D721Med (cell line): ENCODE measurements at regions not wholly inside any gene's neighbourhood (a gene's known extent, or its start where the extent isn't known, plus 50 kb on each side); places are given as distances from the start of the nearest gene placed in this dataset.
"Not testable (repeated sequence)": the region's sequence is repeated elsewhere in the genome, so short reads cannot be mapped to it uniquely, and the experiment has no call there.

Experiments used
- DNase-seq: peaks from one replicate; pipeline ENCODE4 v3.0.0; 2011; ENCODE audit warnings: low spot score; ENCODE audit not compliant: insufficient read length
- FAIRE-seq: peaks from 2 replicates; lab custom pipeline; 2011; peaks lifted over from hg19 to GRCh38; lab: Jason Lieb, UNC
- CTCF ChIP-seq: IDR thresholded peaks from 2 replicates; pipeline ENCODE4 v1.5.1; 2012; ENCODE audit warnings: mild to moderate bottlenecking, control low read depth; ENCODE audit not compliant: insufficient read depth; ENCODE audit errors: missing control alignments

GRCh38 chr12:96117460-96117859 is 76.7 kb upstream of the ELK3 start:
- no peak for DNase-seq
- FAIRE-seq: no peak
- TF ChIP-seq CTCF: no peak

GRCh38 chr12:96120359-96121100 is 73.6 kb upstream of the ELK3 start:
- no peak for DNase-seq
- no peak for FAIRE-seq

GRCh38 chr12:96121271-96121711 is 72.9 kb upstream of the ELK3 start:
- TF ChIP-seq CTCF: no peak
- FAIRE-seq (no peak), DNase-seq (no peak)

More at GRCh38 chr12:96120359-96121100, 73.6 kb upstream of the ELK3 start:
- TF ChIP-seq CTCF: no peak

GRCh38 chr12:96128292-96128691 is 65.9 kb upstream of the ELK3 start:
- not testable (repeated sequence) for FAIRE-seq, DNase-seq

- no peak for TF ChIP-seq CTCF
- FAIRE-seq (no peak), DNase-seq (no peak)
Observed at GRCh38 chr12:96130396-96131059, 63.6 kb upstream of the ELK3 start.

- TF ChIP-seq CTCF: no peak
- FAIRE-seq (no peak), DNase-seq (no peak)
Observed at GRCh38 chr12:96131230-96131788, 62.9 kb upstream of the ELK3 start.

GRCh38 chr12:96132819-96133218 is 61.4 kb upstream of the ELK3 start:
- no peak for FAIRE-seq
- TF ChIP-seq CTCF: peak; percentile 44
- DNase-seq: no peak
